ENCODE measurements at regions not wholly inside any gene's neighbourhood (a gene's known extent, or its start where the extent isn't known, plus 50 kb on each side); places are given as distances from the start of the nearest gene placed in this dataset.

DNA sequence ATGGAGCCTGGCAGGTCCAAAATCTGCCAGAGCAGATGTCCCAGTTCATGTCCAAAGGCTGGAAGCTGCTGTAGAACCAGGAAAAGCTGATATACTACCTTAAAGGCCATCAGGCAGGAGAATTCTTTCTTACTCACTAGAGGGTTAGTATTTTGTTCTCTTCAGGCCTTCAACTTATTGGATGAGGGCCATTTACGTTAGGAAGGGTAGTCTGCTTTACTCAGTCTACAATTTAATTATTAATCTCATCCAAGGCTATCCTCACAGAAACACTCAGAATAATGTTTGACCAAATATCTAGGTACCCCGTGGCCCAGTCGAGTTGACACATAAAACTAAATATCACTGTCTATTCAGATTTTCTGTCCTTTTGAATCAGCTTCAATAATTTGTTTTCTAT lies 437.4 kb downstream of the TLE4 start:
- TF ChIP-seq, protein P1, sequence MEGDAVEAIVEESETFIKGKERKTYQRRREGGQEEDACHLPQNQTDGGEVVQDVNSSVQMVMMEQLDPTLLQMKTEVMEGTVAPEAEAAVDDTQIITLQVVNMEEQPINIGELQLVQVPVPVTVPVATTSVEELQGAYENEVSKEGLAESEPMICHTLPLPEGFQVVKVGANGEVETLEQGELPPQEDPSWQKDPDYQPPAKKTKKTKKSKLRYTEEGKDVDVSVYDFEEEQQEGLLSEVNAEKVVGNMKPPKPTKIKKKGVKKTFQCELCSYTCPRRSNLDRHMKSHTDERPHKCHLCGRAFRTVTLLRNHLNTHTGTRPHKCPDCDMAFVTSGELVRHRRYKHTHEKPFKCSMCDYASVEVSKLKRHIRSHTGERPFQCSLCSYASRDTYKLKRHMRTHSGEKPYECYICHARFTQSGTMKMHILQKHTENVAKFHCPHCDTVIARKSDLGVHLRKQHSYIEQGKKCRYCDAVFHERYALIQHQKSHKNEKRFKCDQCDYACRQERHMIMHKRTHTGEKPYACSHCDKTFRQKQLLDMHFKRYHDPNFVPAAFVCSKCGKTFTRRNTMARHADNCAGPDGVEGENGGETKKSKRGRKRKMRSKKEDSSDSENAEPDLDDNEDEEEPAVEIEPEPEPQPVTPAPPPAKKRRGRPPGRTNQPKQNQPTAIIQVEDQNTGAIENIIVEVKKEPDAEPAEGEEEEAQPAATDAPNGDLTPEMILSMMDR (IDR thresholded peaks at IDR 0.05; ENCODE audit: control insufficient read depth, extremely low read depth, insufficient read depth): no peak
- H3K4me3 ChIP-seq (ENCODE audit: low read depth, low read length): no peak overlapping the region
- no peak for DNase-seq (ENCODE audit: low read depth)

GRCh38 chr9:80004714-80005113 lies 432.9 kb downstream of the TLE4 start:
- DNase-seq (ENCODE audit: low read depth): peak; percentile 56
- TF ChIP-seq, protein P1 (IDR thresholded peaks at IDR 0.05; ENCODE audit: control insufficient read depth, extremely low read depth, insufficient read depth): no peak
- no peak overlapping the region for H3K4me3 ChIP-seq (ENCODE audit: low read depth, low read length)

DNA sequence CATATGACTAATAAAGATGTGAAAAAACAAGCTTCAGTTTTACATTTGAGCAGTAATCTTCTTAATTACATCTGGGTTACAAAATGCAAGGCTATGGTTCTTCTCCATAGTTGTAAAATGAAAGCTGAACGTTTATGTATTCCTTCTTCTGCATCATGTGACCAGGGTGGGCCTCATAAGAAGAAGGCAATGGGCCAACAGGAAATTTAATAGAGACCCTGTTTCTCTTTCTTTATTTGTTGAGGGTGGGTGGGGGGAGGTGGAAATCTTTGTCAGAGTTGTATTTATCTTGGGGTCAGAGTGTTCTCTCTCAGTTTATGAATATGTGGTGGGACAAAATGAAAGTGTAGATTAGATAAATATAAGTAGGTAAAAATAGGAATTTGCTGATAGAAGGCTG lies 418.8 kb downstream of the TLE4 start:
- DNase-seq (ENCODE audit: low read depth): no peak
- no peak overlapping the region for H3K4me3 ChIP-seq (ENCODE audit: low read depth, low read length)
- TF ChIP-seq, protein P1 (IDR thresholded peaks at IDR 0.05; ENCODE audit: control insufficient read depth, extremely low read depth, insufficient read depth): no peak

DNA sequence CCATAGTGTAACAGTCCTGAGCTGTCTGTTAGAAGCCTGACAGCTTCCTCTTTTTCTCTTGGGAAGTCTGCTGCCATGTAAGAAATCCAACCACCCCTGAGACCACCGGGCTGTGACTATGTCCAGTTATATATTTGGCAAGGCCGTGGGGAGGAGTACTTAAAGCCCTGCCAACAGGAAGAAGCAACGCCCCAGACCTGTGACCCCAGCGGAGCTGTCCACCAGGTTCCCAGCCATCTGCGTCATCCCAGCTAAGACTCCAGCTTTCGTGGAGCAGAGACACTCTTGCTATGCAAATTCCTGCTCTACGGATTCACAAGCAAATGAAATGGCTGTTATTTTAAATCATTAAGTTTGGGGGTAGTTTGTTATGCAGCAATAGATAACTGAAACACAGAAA lies 417.3 kb downstream of the TLE4 start:
- H3K4me3 ChIP-seq (ENCODE audit: low read depth, low read length): no peak overlapping the region
- no peak for DNase-seq (ENCODE audit: low read depth)
- TF ChIP-seq, protein P1 (IDR thresholded peaks at IDR 0.05; ENCODE audit: control insufficient read depth, extremely low read depth, insufficient read depth): no peak

- TF ChIP-seq, protein P1 (IDR thresholded peaks at IDR 0.05; ENCODE audit: control insufficient read depth, extremely low read depth, insufficient read depth): no peak
- H3K4me3 ChIP-seq (ENCODE audit: low read depth, low read length): no peak overlapping the region
- no peak for DNase-seq (ENCODE audit: low read depth)
These were observed 416.4 kb downstream of the TLE4 start for GRCh38 chr9:79988126-79988525.

DNA sequence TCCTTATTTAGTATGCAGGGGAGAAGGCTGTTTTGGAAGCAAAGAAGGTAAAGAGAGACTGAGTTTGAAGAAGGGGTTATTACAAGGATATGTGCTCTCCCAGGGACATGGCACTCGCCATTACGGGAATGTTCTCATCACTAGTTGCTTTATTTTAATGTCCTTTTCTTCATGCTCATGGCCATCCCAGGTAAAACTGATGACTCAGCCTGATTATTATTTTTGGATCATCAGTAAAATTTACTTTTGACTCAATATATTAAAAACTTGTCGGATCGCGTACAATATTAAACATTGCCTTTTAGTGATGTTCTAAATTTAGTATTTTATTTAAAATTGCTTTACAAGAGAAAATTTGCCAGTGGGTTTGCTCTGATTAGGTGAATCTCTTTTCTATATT lies 414.7 kb downstream of the TLE4 start:
- no peak for DNase-seq (ENCODE audit: low read depth)
- TF ChIP-seq, protein P1 (IDR thresholded peaks at IDR 0.05; ENCODE audit: control insufficient read depth, extremely low read depth, insufficient read depth): no peak
- no peak overlapping the region for H3K4me3 ChIP-seq (ENCODE audit: low read depth, low read length)

GRCh38 chr9:79985772-79986171 lies 414.0 kb downstream of the TLE4 start:
- TF ChIP-seq, protein P1 (IDR thresholded peaks at IDR 0.05; ENCODE audit: control insufficient read depth, extremely low read depth, insufficient read depth): no peak
- H3K4me3 ChIP-seq (ENCODE audit: low read depth, low read length): no peak overlapping the region

More at GRCh38 chr9:79985772-79986171, 414.0 kb downstream of the TLE4 start:
- DNase-seq (ENCODE audit: low read depth): no peak
